ENCODE measurements at regions not wholly inside any gene's neighbourhood (a gene's known extent, or its start where the extent isn't known, plus 50 kb on each side); places are given as distances from the start of the nearest gene placed in this dataset.

GRCh38 chr2:117055499-117056375 lies 758.8 kb upstream of the DDX18 start:
- Histone ChIP-seq H3K4me1 (ENCODE audit: control insufficient read depth, insufficient read depth, low read length) (no peaks in the 10 kb centered on the region), H4K91ac (ENCODE audit: insufficient read depth, low read depth, low read length) (no peak overlapping the region), H2AK5ac (ENCODE audit: low read depth, low read length) (no peak overlapping the region), H2AFZ (replicated peaks; ENCODE audit: low read length, poor library complexity) (no peak overlapping the region), H3K23ac (ENCODE audit: low read depth, low read length) (no peak overlapping the region), H3K27me3 (ENCODE audit: control insufficient read depth, insufficient read depth, low read length) (no peaks in the 10 kb centered on the region), H3K4ac (ENCODE audit: low read depth, low read length) (no peak overlapping the region), H2BK5ac (ENCODE audit: low read depth, low read length, poor library complexity, severe bottlenecking) (no peak overlapping the region), H3K36me3 (ENCODE audit: control insufficient read depth, insufficient read depth, low read length) (no peaks in the 10 kb centered on the region), H4K8ac (ENCODE audit: low read depth in 2 of 2, low read length in 2 of 2) (no peak overlapping the region), H3K79me1 (ENCODE audit: low read depth in 1 of 2, low read length in 2 of 2) (no peaks in the 10 kb centered on the region), H3K9ac (ENCODE audit: low read depth, low read length) (no peak overlapping the region), H3K9me1 (ENCODE audit: insufficient read depth, low read length) (no peaks in the 10 kb centered on the region), H3K18ac (ENCODE audit: low read depth, low read length) (no peak overlapping the region), H3K9me3 (ENCODE audit: control insufficient read depth, insufficient read depth, low read length) (peaks cover 16% of the 10 kb centered on the region), H3K56ac (ENCODE audit: extremely low read depth, insufficient read depth, low read length) (no peak overlapping the region), H2BK20ac (ENCODE audit: low read depth, low read length) (no peak overlapping the region), H3K4me2 (ENCODE audit: low read depth, low read length) (no peak overlapping the region), H4K5ac (ENCODE audit: low read depth, low read length) (no peak overlapping the region), H3K4me3 (ENCODE audit: insufficient read depth, low read depth, low read length) (no peak overlapping the region), H3K27ac (ENCODE audit: insufficient read depth, low read length) (no peak overlapping the region), H2AK9ac (replicated peaks; ENCODE audit: low read depth, low read length, poor library complexity) (no peak overlapping the region), H3K14ac (replicated peaks; ENCODE audit: low read depth, low read length) (no peak overlapping the region), H2BK15ac (ENCODE audit: low read depth, low read length) (no peak overlapping the region), H4K20me1 (ENCODE audit: insufficient read depth, low read length) (no peaks in the 10 kb centered on the region), H2BK120ac (ENCODE audit: low read depth, low read length) (no peak overlapping the region)
- dilution Hi-C loops (cut with HindIII; ENCODE audit: low sequenced_read_pairs, unreplicated experiment) (no loop called here), intact Hi-C loops (cut with micrococcal nuclease) (no loop called here), in situ Hi-C loops (cut with MboI; ENCODE audit: low sequenced_read_pairs) (no loop called here)
- ChIA-PET CTCF (no interaction called here), POLR2A (ENCODE audit: unreplicated experiment) (no interaction called here)
- TF ChIP-seq POLR2A (IDR thresholded peaks at IDR 0.05; ENCODE audit: low read depth, low read length) (no peak), NFE2L2 (IDR thresholded peaks at IDR 0.05; ENCODE audit: low read depth, low read length) (no peak), USF2 (IDR thresholded peaks at IDR 0.05; ENCODE audit: low read depth, low read length) (no peak), CEBPB (IDR thresholded peaks at IDR 0.05; ENCODE audit: low read depth, low read length) (no peak), MXI1 (IDR thresholded peaks at IDR 0.05; ENCODE audit: borderline replicate concordance, low read depth, low read length) (no peak), CHD1 (IDR thresholded peaks at IDR 0.05; ENCODE audit: low read depth, low read length) (no peak), MAFK (IDR thresholded peaks at IDR 0.05; ENCODE audit: low read depth, low read length) (no peak), MAZ (IDR thresholded peaks at IDR 0.05; ENCODE audit: borderline replicate concordance, low read depth, low read length) (no peak), RAD21 (IDR thresholded peaks at IDR 0.05; ENCODE audit: low read length) (no peak), BHLHE40 (IDR thresholded peaks at IDR 0.05; ENCODE audit: low read depth, low read length) (no peak), ELK1 (IDR thresholded peaks at IDR 0.05; ENCODE audit: borderline replicate concordance, low read depth, low read length) (no peak), RCOR1 (IDR thresholded peaks at IDR 0.05; ENCODE audit: insufficient replicate concordance, low read length) (no peak), RFX5 (IDR thresholded peaks at IDR 0.05; ENCODE audit: low read depth, low read length) (no peak), FOS (IDR thresholded peaks at IDR 0.05; ENCODE audit: low read depth, low read length) (no peak), SMC3 (IDR thresholded peaks at IDR 0.05; ENCODE audit: low read depth, low read length) (no peak), CTCF (conservative IDR thresholded peaks at IDR 0.05; ENCODE audit: low read depth, low read length) (no peak)
- DNase-seq (no peak), ATAC-seq (ENCODE audit: low read depth) (no peak)
- 68% methylated on average over 23 of the region's 59 CpGs; no CpG with 5 or more reads in 1 of the 2 experiments for WGBS, 2 experiments (ENCODE audit: extremely low coverage in 2 of 2, insufficient read length in 1 of 2)
- no TSS peak for BruUV-seq (replicated peaks)
